Vagina (tissue), 2 donors: ENCODE measurements at regions not wholly inside any gene's neighbourhood (a gene's known extent, or its start where the extent isn't known, plus 50 kb on each side); places are given as distances from the start of the nearest gene placed in this dataset.

Experiments
- POLR2A ChIP-seq, 2 donors: fragments of 450-650 bp; IDR thresholded peaks; one replicate each; pipeline ENCODE4 v1.6.1; 2017; ENCODE audit warnings: antibody characterized with exemption in 2 of 2, mild to moderate bottlenecking in 2 of 2, moderate library complexity in 2 of 2
- POLR2AphosphoS5 ChIP-seq, 2 donors: sonication (generic); formaldehyde crosslinking; IDR thresholded peaks; one replicate each; pipeline ENCODE4 v1.9.0; 2017; ENCODE audit warnings: antibody characterized with exemption in 2 of 2, mild to moderate bottlenecking in 2 of 2, low read depth in 1 of 2; ENCODE audit not compliant: insufficient read depth in 1 of 2
- TF ChIP-seq, protein P1 (sequence below), 3 experiments: fragments of 450-650 bp in 2 of 3; fragments of 200-600 bp in 1 of 3; sonication (generic) in 1 of 3; IDR thresholded peaks; one replicate each; pipeline ENCODE4 v1.5.1; 2017 to 2019; ENCODE audit warnings: antibody characterized with exemption in 3 of 3, mild to moderate bottlenecking in 2 of 3, moderate library complexity in 2 of 3

DNA sequence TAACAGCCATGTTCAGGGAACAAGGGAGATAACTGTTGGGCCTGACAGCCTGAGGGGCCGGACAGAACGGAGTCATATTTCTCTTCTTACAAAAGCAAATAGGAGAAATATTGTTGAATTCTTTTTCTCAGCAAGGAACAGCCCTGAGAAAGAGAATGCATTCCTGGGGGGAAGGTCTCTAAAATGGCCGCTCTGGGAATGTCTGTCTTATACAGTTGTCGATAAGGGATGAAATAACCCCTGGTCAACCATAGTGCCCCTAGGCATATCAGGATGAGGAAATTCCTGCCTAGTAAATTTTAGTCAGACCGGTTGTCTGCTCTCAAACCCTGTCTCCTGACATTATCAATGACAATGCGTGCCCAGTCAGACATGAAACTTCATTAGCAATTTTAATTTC, 1925.5 kb downstream of the PCDH7 start:
- TF ChIP-seq, protein P1, sequence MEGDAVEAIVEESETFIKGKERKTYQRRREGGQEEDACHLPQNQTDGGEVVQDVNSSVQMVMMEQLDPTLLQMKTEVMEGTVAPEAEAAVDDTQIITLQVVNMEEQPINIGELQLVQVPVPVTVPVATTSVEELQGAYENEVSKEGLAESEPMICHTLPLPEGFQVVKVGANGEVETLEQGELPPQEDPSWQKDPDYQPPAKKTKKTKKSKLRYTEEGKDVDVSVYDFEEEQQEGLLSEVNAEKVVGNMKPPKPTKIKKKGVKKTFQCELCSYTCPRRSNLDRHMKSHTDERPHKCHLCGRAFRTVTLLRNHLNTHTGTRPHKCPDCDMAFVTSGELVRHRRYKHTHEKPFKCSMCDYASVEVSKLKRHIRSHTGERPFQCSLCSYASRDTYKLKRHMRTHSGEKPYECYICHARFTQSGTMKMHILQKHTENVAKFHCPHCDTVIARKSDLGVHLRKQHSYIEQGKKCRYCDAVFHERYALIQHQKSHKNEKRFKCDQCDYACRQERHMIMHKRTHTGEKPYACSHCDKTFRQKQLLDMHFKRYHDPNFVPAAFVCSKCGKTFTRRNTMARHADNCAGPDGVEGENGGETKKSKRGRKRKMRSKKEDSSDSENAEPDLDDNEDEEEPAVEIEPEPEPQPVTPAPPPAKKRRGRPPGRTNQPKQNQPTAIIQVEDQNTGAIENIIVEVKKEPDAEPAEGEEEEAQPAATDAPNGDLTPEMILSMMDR (IDR thresholded peaks at IDR 0.05): no peak
- no peak for TF ChIP-seq POLR2AphosphoS5 (IDR thresholded peaks at IDR 0.05; ENCODE audit: insufficient read depth in 1 of 2, low read depth in 1 of 2)
- TF ChIP-seq POLR2A (IDR thresholded peaks at IDR 0.05): no peak
